HG03342 (cell line): ENCODE measurements at regions not wholly inside any gene's neighbourhood (a gene's known extent, or its start where the extent isn't known, plus 50 kb on each side); places are given as distances from the start of the nearest gene placed in this dataset.

Source experiments
- ATAC-seq: cut with Tn5 transposase; IDR thresholded peaks from one replicate; pipeline ENCODE4 v1.9.1; 2021; ENCODE audit warnings: mild to moderate bottlenecking, moderate library complexity; ENCODE audit not compliant: unreplicated experiment

GRCh38 chr6:4308364-4308763, 173.0 kb upstream of the ECI2 start:
- no peak for ATAC-seq

- ATAC-seq: no peak
These were observed 169.6 kb upstream of the ECI2 start for GRCh38 chr6:4304927-4305455.

GRCh38 chr6:4303638-4304037, 168.3 kb upstream of the ECI2 start:
- no peak for ATAC-seq

GRCh38 chr6:4302524-4302923, 167.1 kb upstream of the ECI2 start:
- ATAC-seq: no peak

GRCh38 chr6:4301871-4302270, 166.5 kb upstream of the ECI2 start:
- no peak for ATAC-seq

GRCh38 chr6:4300917-4301316, 165.5 kb upstream of the ECI2 start:
- ATAC-seq: no peak

GRCh38 chr6:4299476-4299875, 164.1 kb upstream of the ECI2 start:
- no peak for ATAC-seq

GRCh38 chr6:4297348-4297747, 162.0 kb upstream of the ECI2 start:
- no peak for ATAC-seq

- ATAC-seq: no peak
These were observed 161.2 kb upstream of the ECI2 start for GRCh38 chr6:4296552-4296951.

GRCh38 chr6:4295783-4296155, 160.4 kb upstream of the ECI2 start:
- ATAC-seq: no peak

- ATAC-seq: no peak
These were observed 159.8 kb upstream of the ECI2 start for GRCh38 chr6:4295058-4295782.

- no peak for ATAC-seq
These were observed 159.3 kb upstream of the ECI2 start for GRCh38 chr6:4294636-4295035.

GRCh38 chr6:4291453-4292403, 156.4 kb upstream of the ECI2 start:
- no peak for ATAC-seq

GRCh38 chr6:4289770-4290320, 154.5 kb upstream of the ECI2 start:
- no peak for ATAC-seq

GRCh38 chr6:4287811-4288244, 152.5 kb upstream of the ECI2 start:
- no peak for ATAC-seq

GRCh38 chr6:4287372-4287771, 152.0 kb upstream of the ECI2 start:
- ATAC-seq: no peak

GRCh38 chr6:4282926-4283325, 147.6 kb upstream of the ECI2 start:
- no peak for ATAC-seq

- ATAC-seq: peak; percentile 97
These were observed 146.2 kb upstream of the ECI2 start for GRCh38 chr6:4281341-4282293.

- no peak for ATAC-seq
These were observed 145.3 kb upstream of the ECI2 start for GRCh38 chr6:4280707-4281106.

GRCh38 chr6:4280031-4280430, 144.7 kb upstream of the ECI2 start:
- ATAC-seq: no peak
